DND-41 (cell line): ENCODE measurements at regions not wholly inside any gene's neighbourhood (a gene's known extent, or its start where the extent isn't known, plus 50 kb on each side); places are given as distances from the start of the nearest gene placed in this dataset.

ENCODE experiments used
- ATAC-seq: fragments of 200-7000 bp; cut with Tn5 transposase; 3 replicates; pipeline ENCODE4 v1.9.1; 2021; ENCODE audit warnings: low read depth; ENCODE audit not compliant: insufficient read depth
- DNase-seq: peaks from one replicate; pipeline ENCODE4 v3.0.0-alpha.2; 2020
- H2AFZ ChIP-seq: 2 replicates; pipeline ENCODE4 v1.6.0; 2012; ENCODE audit warnings: low read depth, low read length
- H3K27ac ChIP-seq: 2 replicates; pipeline ENCODE4 v1.5.1; 2012; ENCODE audit warnings: low read length, inconsistent platforms
- H3K27me3 ChIP-seq: fragments of 200-600 bp; sonication (generic); 2 replicates; pipeline ENCODE4 v1.6.0; 2012; ENCODE audit warnings: low read length, mild to moderate bottlenecking, inconsistent platforms; ENCODE audit not compliant: insufficient read depth, poor library complexity
- H3K36me3 ChIP-seq: 2 replicates; pipeline ENCODE4 v1.5.1; 2012; ENCODE audit warnings: low read length, inconsistent platforms; ENCODE audit not compliant: insufficient read depth
- H3K4me1 ChIP-seq: 2 replicates; pipeline ENCODE4 v1.5.1; 2012; ENCODE audit warnings: mild to moderate bottlenecking, low read length; ENCODE audit not compliant: insufficient read depth
- H3K4me2 ChIP-seq: 2 replicates; pipeline ENCODE4 v1.6.0; 2012; ENCODE audit warnings: mild to moderate bottlenecking, moderate library complexity, low read length, inconsistent platforms; ENCODE audit not compliant: insufficient read depth
- H3K4me3 ChIP-seq, 2 experiments: fragments of 200-600 bp in 1 of 2; shearing (Covaris generic) in 1 of 2; 2 replicates each; pipeline ENCODE4 v1.5.1; 2012 to 2016; ENCODE audit warnings: inconsistent platforms in 2 of 2, low read length in 2 of 2, mild to moderate bottlenecking in 2 of 2, low read depth in 1 of 2, moderate library complexity in 1 of 2
- H3K79me2 ChIP-seq: 2 replicates; pipeline ENCODE4 v1.6.0; 2012; ENCODE audit warnings: low read length, inconsistent platforms; ENCODE audit not compliant: insufficient read depth
- H3K9ac ChIP-seq: 2 replicates; pipeline ENCODE4 v1.6.0; 2012; ENCODE audit warnings: low read depth, mild to moderate bottlenecking, inconsistent platforms, low read length, moderate library complexity
- H3K9me3 ChIP-seq: 2 replicates; pipeline ENCODE4 v1.5.1; 2012; ENCODE audit warnings: low read length, moderate library complexity, mild to moderate bottlenecking, inconsistent platforms; ENCODE audit not compliant: insufficient read depth, severe bottlenecking
- H4K20me1 ChIP-seq: 2 replicates; pipeline ENCODE4 v1.6.0; 2012; ENCODE audit warnings: low read length; ENCODE audit not compliant: insufficient read depth
- CTCF ChIP-seq: IDR thresholded peaks from 2 replicates; pipeline ENCODE4 v1.5.1; 2012; ENCODE audit warnings: borderline replicate concordance, low read length, moderate library complexity, mild to moderate bottlenecking; ENCODE audit not compliant: poor library complexity, severe bottlenecking; ENCODE audit errors: extremely low read depth
- EZH2 ChIP-seq: IDR thresholded peaks from 3 replicates; pipeline ENCODE4 v1.6.1; 2012; ENCODE audit warnings: borderline replicate concordance, low read depth, mild to moderate bottlenecking, moderate library complexity, low read length, inconsistent platforms; ENCODE audit not compliant: severe bottlenecking

- no peaks in the 10 kb centered on the region for H3K27me3 ChIP-seq
- no peaks in the 10 kb centered on the region for H3K36me3 ChIP-seq
- no peaks in the 10 kb centered on the region for H3K79me2 ChIP-seq
- H2AFZ ChIP-seq = no peak overlapping the region
- TF ChIP-seq CTCF (no peak), EZH2 (no peak)
- H4K20me1 ChIP-seq = no peaks in the 10 kb centered on the region
- ATAC-seq = no peak
- no peak for DNase-seq
- H3K27ac ChIP-seq = no peak overlapping the region
- no peak overlapping the region for H3K9ac ChIP-seq
- no peaks in the 10 kb centered on the region for H3K9me3 ChIP-seq
- no peak overlapping the region for H3K4me3 ChIP-seq
- no peak overlapping the region for H3K4me2 ChIP-seq
- no peaks in the 10 kb centered on the region for H3K4me1 ChIP-seq
These were observed 1692.2 kb downstream of the HACE1 start for GRCh38 chr6:103167345-103168071.

- H3K4me2 ChIP-seq = no peak overlapping the region
- no peak overlapping the region for H3K4me3 ChIP-seq
- no peaks in the 10 kb centered on the region for H3K27me3 ChIP-seq
- no peaks in the 10 kb centered on the region for H3K4me1 ChIP-seq
- no peaks in the 10 kb centered on the region for H3K9me3 ChIP-seq
- no peak for ATAC-seq
- TF ChIP-seq EZH2 (no peak), CTCF (no peak)
- no peak overlapping the region for H3K27ac ChIP-seq
- DNase-seq = no peak
- no peaks in the 10 kb centered on the region for H3K79me2 ChIP-seq
- no peaks in the 10 kb centered on the region for H3K36me3 ChIP-seq
- H3K9ac ChIP-seq = no peak overlapping the region
- no peak overlapping the region for H2AFZ ChIP-seq
- no peaks in the 10 kb centered on the region for H4K20me1 ChIP-seq
These were observed 1704.7 kb downstream of the HACE1 start for GRCh38 chr6:103154779-103155572.

GRCh38 chr6:103153016-103153415 is 1706.7 kb downstream of the HACE1 start:
- H3K4me2 ChIP-seq = no peak overlapping the region
- H3K36me3 ChIP-seq = no peaks in the 10 kb centered on the region
- H3K79me2 ChIP-seq = no peaks in the 10 kb centered on the region
- H3K9ac ChIP-seq = no peak overlapping the region
- no peak overlapping the region for H3K4me3 ChIP-seq
- H2AFZ ChIP-seq = no peak overlapping the region; the same call in 1 of the 2 replicates
- no peaks in the 10 kb centered on the region for H4K20me1 ChIP-seq
- no peaks in the 10 kb centered on the region for H3K27me3 ChIP-seq
- ATAC-seq = no peak
- DNase-seq = no peak
- no peak overlapping the region for H3K27ac ChIP-seq
- no peaks in the 10 kb centered on the region for H3K4me1 ChIP-seq
- H3K9me3 ChIP-seq = no peaks in the 10 kb centered on the region
- TF ChIP-seq EZH2 = no peak
- TF ChIP-seq CTCF = no peak
